CD8-positive, alpha-beta memory T cell (primary cell): ENCODE measurements at regions not wholly inside any gene's neighbourhood (a gene's known extent, or its start where the extent isn't known, plus 50 kb on each side); places are given as distances from the start of the nearest gene placed in this dataset.
"Not testable (repeated sequence)": the region's sequence is repeated elsewhere in the genome, so short reads cannot be mapped to it uniquely, and the experiment has no call there.

Experiments used
- CTCF ChIA-PET: fragments of 350-600 bp; sonication (Branson Sonifier 250); formaldehyde crosslinking; loops from one replicate; lab custom pipeline; 2021; ENCODE audit warnings: antibody characterized with exemption; lab: Charles Lee
- POLR2A ChIA-PET: fragments of 350-600 bp; sonication (Branson Sonifier 250); formaldehyde crosslinking; loops from one replicate; lab custom pipeline; 2021; ENCODE audit warnings: antibody characterized with exemption; lab: Charles Lee
- DNase-seq, 5 donors: peaks; one replicate each; pipeline versions ENCODE4 v3.0.0 to v3.0.0-alpha.2; 2020 to 2022; ENCODE audit warnings: mixed read lengths in 1 of 5
- H3K27ac ChIP-seq: one replicate; pipeline ENCODE4 v1.7.0; 2013; ENCODE audit warnings: low read depth, mild to moderate bottlenecking, low read length, moderate library complexity
- H3K27me3 ChIP-seq: 2 replicates; pipeline ENCODE4 v1.7.0; 2013; ENCODE audit warnings: low read length, mild to moderate bottlenecking; ENCODE audit not compliant: insufficient read depth, poor library complexity, severe bottlenecking
- H3K36me3 ChIP-seq: 2 replicates; pipeline ENCODE4 v1.7.0; 2013; ENCODE audit warnings: mild to moderate bottlenecking, low read length, moderate library complexity; ENCODE audit not compliant: insufficient read depth
- H3K4me1 ChIP-seq: 2 replicates; pipeline ENCODE4 v1.7.0; 2013; ENCODE audit warnings: mild to moderate bottlenecking, low read length, moderate library complexity; ENCODE audit not compliant: insufficient read depth
- H3K4me3 ChIP-seq: 2 replicates; pipeline ENCODE4 v1.7.0; 2013; ENCODE audit warnings: mild to moderate bottlenecking, low read length
- H3K9me3 ChIP-seq: 2 replicates; pipeline ENCODE4 v1.7.0; 2013; ENCODE audit warnings: mild to moderate bottlenecking, low read length
- H3K27ac Mint-ChIP-seq, 8 donors: one replicate each; pipeline ENCODE4 v1.8.0; 2020 to 2021; ENCODE audit warnings: mixed read lengths in 8 of 8, mild to moderate bottlenecking in 6 of 8, inconsistent platforms in 3 of 8, moderate library complexity in 3 of 8
- H3K27me3 Mint-ChIP-seq, 2 donors: one replicate each; pipeline ENCODE4 v1.8.0; 2020 to 2021; ENCODE audit warnings: mixed read lengths in 2 of 2, mild to moderate bottlenecking in 1 of 2, moderate library complexity in 1 of 2
- H3K36me3 Mint-ChIP-seq, 3 donors: one replicate each; pipeline ENCODE4 v1.8.0; 2020 to 2021; ENCODE audit warnings: mixed read lengths in 3 of 3, inconsistent platforms in 1 of 3, mild to moderate bottlenecking in 1 of 3
- H3K4me1 Mint-ChIP-seq, 3 donors: one replicate each; pipeline ENCODE4 v1.8.0; 2020 to 2021; ENCODE audit warnings: mixed read lengths in 3 of 3, inconsistent platforms in 1 of 3, mild to moderate bottlenecking in 1 of 3
- H3K4me3 Mint-ChIP-seq, 7 donors: one replicate each; pipeline ENCODE4 v1.8.0; 2020 to 2021; ENCODE audit warnings: mixed read lengths in 7 of 7, mild to moderate bottlenecking in 6 of 7, moderate library complexity in 4 of 7, inconsistent platforms in 2 of 7
- H3K9me3 Mint-ChIP-seq, 5 donors: one replicate each; pipeline ENCODE4 v1.8.0; 2020 to 2022; ENCODE audit warnings: mixed read lengths in 5 of 5, mild to moderate bottlenecking in 3 of 5, moderate library complexity in 2 of 5, inconsistent platforms in 1 of 5

- POLR2A ChIA-PET = no interaction called here
- CTCF ChIA-PET = no interaction called here
- H3K4me1 Mint-ChIP-seq = peaks cover 0 to 14% (median 6%) of the 10 kb centered on the region in 3 donors
These were observed 91.5 kb downstream of the SPRY4 start for GRCh38 chr5:142233083-142234032.

GRCh38 chr5:142230949-142231348 is 93.9 kb downstream of the SPRY4 start:
- not testable (repeated sequence) for H3K4me1 ChIP-seq

More at GRCh38 chr5:142233083-142234032, 91.5 kb downstream of the SPRY4 start:
- H3K27ac Mint-ChIP-seq = peak overlapping the region in 1 of 8 donors; percentile 7
- no peak overlapping the region for H3K27ac ChIP-seq
- H3K4me3 Mint-ChIP-seq = no peak overlapping the region
- H3K27me3 Mint-ChIP-seq = peaks cover 2 to 16% of the 10 kb centered on the region in 2 donors
- no peaks in the 10 kb centered on the region for H3K36me3 ChIP-seq
- no peaks in the 10 kb centered on the region for H3K4me1 ChIP-seq
- H3K9me3 ChIP-seq = no peaks in the 10 kb centered on the region
- no peaks in the 10 kb centered on the region for H3K36me3 Mint-ChIP-seq
- no peaks in the 10 kb centered on the region for H3K9me3 Mint-ChIP-seq
- no peak for DNase-seq
- H3K4me3 ChIP-seq = no peak overlapping the region
- no peaks in the 10 kb centered on the region for H3K27me3 ChIP-seq

GRCh38 chr5:142225141-142225540 is 99.7 kb downstream of the SPRY4 start:
- peaks cover 17% of the 10 kb centered on the region for H3K4me1 ChIP-seq
- H3K4me3 ChIP-seq = no peak overlapping the region
- CTCF ChIA-PET = no interaction called here
- Mint-ChIP-seq H3K9me3 (no peaks in the 10 kb centered on the region), H3K27me3 (peaks cover 0 to 7% of the 10 kb centered on the region in 2 donors), H3K4me1 (peaks cover 29 to 44% (median 38%) of the 10 kb centered on the region in 3 donors), H3K4me3 (no peak overlapping the region), H3K27ac (no peak overlapping the region), H3K36me3 (no peaks in the 10 kb centered on the region)
- H3K27me3 ChIP-seq = no peaks in the 10 kb centered on the region
- H3K9me3 ChIP-seq = no peaks in the 10 kb centered on the region
- H3K36me3 ChIP-seq = no peaks in the 10 kb centered on the region
- H3K27ac ChIP-seq = no peak overlapping the region
- POLR2A ChIA-PET = no interaction called here
- DNase-seq = no peak

More at GRCh38 chr5:142230949-142231348, 93.9 kb downstream of the SPRY4 start:
- H3K27me3 ChIP-seq, H3K4me3 ChIP-seq, DNase-seq, POLR2A ChIA-PET, H3K9me3 ChIP-seq, H3K36me3 Mint-ChIP-seq, H3K4me1 Mint-ChIP-seq, H3K4me3 Mint-ChIP-seq, H3K36me3 ChIP-seq, H3K27ac ChIP-seq, H3K27ac Mint-ChIP-seq, H3K9me3 Mint-ChIP-seq, CTCF ChIA-PET: not testable (repeated sequence)
- peaks cover 0 to 23% of the 10 kb centered on the region in 2 donors for H3K27me3 Mint-ChIP-seq

- H3K27ac Mint-ChIP-seq = peak overlapping the region in 7 of 8 donors; percentile 26 to 96 (median 87)
- H3K9me3 Mint-ChIP-seq = no peaks in the 10 kb centered on the region
- Histone ChIP-seq H3K36me3 (no peaks in the 10 kb centered on the region), H3K27me3 (no peaks in the 10 kb centered on the region), H3K4me3 (no peak overlapping the region), H3K27ac (no peak overlapping the region), H3K4me1 (peaks cover 17% of the 10 kb centered on the region), H3K9me3 (no peaks in the 10 kb centered on the region)
- ChIA-PET CTCF (interaction anchor here (1.0 kb wide), 1 partner anchor 254 kb away, joined by 4 read pairs; the partner anchor contains the start of gene RNF14), POLR2A (interaction anchor here (1.0 kb wide), 1 partner anchor 36 kb away, joined by 3 read pairs; no protein-coding TSS in a partner anchor)
- H3K36me3 Mint-ChIP-seq = no peaks in the 10 kb centered on the region
- no peak for DNase-seq
- peak overlapping the region; percentile 1 to 84 (median 50) for H3K4me3 Mint-ChIP-seq
- peaks cover 0 to 7% of the 10 kb centered on the region in 2 donors for H3K27me3 Mint-ChIP-seq
- peaks cover 29 to 44% (median 38%) of the 10 kb centered on the region in 3 donors for H3K4me1 Mint-ChIP-seq
These were observed 101.8 kb downstream of the SPRY4 start for GRCh38 chr5:142222866-142223558.

- no peaks in the 10 kb centered on the region for H3K36me3 ChIP-seq
- H3K9me3 ChIP-seq = no peaks in the 10 kb centered on the region
- H3K4me3 Mint-ChIP-seq = no peak overlapping the region
- H3K4me3 ChIP-seq = no peak overlapping the region
- peaks cover 17% of the 10 kb centered on the region for H3K4me1 ChIP-seq
- no peak overlapping the region for H3K27ac ChIP-seq
- peaks cover 0 to 7% of the 10 kb centered on the region in 2 donors for H3K27me3 Mint-ChIP-seq
- H3K36me3 Mint-ChIP-seq = no peaks in the 10 kb centered on the region
- H3K9me3 Mint-ChIP-seq = no peaks in the 10 kb centered on the region
- ChIA-PET CTCF (no interaction called here), POLR2A (no interaction called here)
- H3K27ac Mint-ChIP-seq = peak overlapping the region in 1 of 8 donors; percentile 60
- DNase-seq = no peak
- peaks cover 29 to 44% (median 38%) of the 10 kb centered on the region in 3 donors for H3K4me1 Mint-ChIP-seq
- no peaks in the 10 kb centered on the region for H3K27me3 ChIP-seq
These were observed 102.5 kb downstream of the SPRY4 start for GRCh38 chr5:142222225-142222865.

- Histone ChIP-seq H3K27ac (no peak overlapping the region), H3K36me3 (no peaks in the 10 kb centered on the region), H3K4me3 (no peak overlapping the region), H3K27me3 (no peaks in the 10 kb centered on the region), H3K9me3 (no peaks in the 10 kb centered on the region), H3K4me1 (peaks cover 17% of the 10 kb centered on the region)
- H3K4me1 Mint-ChIP-seq = peaks cover 29 to 44% (median 38%) of the 10 kb centered on the region in 3 donors
- H3K9me3 Mint-ChIP-seq = no peaks in the 10 kb centered on the region
- peaks cover 0 to 9% of the 10 kb centered on the region in 2 donors for H3K27me3 Mint-ChIP-seq
- peak overlapping the region in 4 of 8 donors; percentile 17 to 73 (median 58) for H3K27ac Mint-ChIP-seq
- no peak for DNase-seq
- no peaks in the 10 kb centered on the region for H3K36me3 Mint-ChIP-seq
- ChIA-PET CTCF (no interaction called here), POLR2A (no interaction called here)
- H3K4me3 Mint-ChIP-seq = peak overlapping the region in 2 of 7 donors; percentile 3 to 44
These were observed 103.5 kb downstream of the SPRY4 start for GRCh38 chr5:142221091-142221860.

GRCh38 chr5:142219146-142219545 is 105.7 kb downstream of the SPRY4 start:
- no peak for DNase-seq
- Mint-ChIP-seq H3K9me3 (no peaks in the 10 kb centered on the region), H3K36me3 (no peaks in the 10 kb centered on the region), H3K4me1 (peaks cover 28 to 39% (median 32%) of the 10 kb centered on the region in 3 donors), H3K4me3 (no peak overlapping the region), H3K27ac (no peak overlapping the region), H3K27me3 (peaks cover 0 to 10% of the 10 kb centered on the region in 2 donors)
- POLR2A ChIA-PET = no interaction called here
- Histone ChIP-seq H3K9me3 (no peaks in the 10 kb centered on the region), H3K4me3 (no peak overlapping the region), H3K27me3 (no peaks in the 10 kb centered on the region), H3K36me3 (no peaks in the 10 kb centered on the region), H3K27ac (no peak overlapping the region), H3K4me1 (peaks cover 14% of the 10 kb centered on the region)
- CTCF ChIA-PET = no interaction called here
